ENCODE measurements at regions not wholly inside any gene's neighbourhood (a gene's known extent, or its start where the extent isn't known, plus 50 kb on each side); places are given as distances from the start of the nearest gene placed in this dataset.

DNA sequence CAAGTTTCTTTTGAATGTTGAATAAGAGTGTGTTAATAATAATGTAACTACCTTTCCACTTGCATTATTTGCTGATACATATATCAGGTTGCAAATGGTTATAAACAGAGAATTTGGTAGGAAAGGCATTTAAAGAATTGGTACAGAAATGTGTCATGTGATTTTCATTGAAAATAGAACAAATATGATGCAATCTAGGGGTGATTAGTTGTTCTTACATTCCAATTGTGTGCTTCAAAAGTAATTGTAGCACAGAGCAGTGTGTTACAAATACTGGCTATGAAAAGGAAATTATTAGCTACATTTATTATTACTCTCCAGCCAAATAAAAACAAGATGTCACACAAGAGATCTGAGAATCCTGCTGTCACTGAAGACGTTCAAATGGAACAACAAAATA is 61.8 kb upstream of the PRDM9 start:
- TF ChIP-seq EZH2 (IDR thresholded peaks at IDR 0.05; ENCODE audit: low read length, unreplicated experiment), result no peak
- TF ChIP-seq, protein P1, sequence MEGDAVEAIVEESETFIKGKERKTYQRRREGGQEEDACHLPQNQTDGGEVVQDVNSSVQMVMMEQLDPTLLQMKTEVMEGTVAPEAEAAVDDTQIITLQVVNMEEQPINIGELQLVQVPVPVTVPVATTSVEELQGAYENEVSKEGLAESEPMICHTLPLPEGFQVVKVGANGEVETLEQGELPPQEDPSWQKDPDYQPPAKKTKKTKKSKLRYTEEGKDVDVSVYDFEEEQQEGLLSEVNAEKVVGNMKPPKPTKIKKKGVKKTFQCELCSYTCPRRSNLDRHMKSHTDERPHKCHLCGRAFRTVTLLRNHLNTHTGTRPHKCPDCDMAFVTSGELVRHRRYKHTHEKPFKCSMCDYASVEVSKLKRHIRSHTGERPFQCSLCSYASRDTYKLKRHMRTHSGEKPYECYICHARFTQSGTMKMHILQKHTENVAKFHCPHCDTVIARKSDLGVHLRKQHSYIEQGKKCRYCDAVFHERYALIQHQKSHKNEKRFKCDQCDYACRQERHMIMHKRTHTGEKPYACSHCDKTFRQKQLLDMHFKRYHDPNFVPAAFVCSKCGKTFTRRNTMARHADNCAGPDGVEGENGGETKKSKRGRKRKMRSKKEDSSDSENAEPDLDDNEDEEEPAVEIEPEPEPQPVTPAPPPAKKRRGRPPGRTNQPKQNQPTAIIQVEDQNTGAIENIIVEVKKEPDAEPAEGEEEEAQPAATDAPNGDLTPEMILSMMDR (conservative IDR thresholded peaks at IDR 0.05; ENCODE audit: low read depth, low read length), result no peak

Data from PC-3 (cell line).